ENCODE measurements at regions not wholly inside any gene's neighbourhood (a gene's known extent, or its start where the extent isn't known, plus 50 kb on each side); places are given as distances from the start of the nearest gene placed in this dataset.

- Histone ChIP-seq H3K27ac (no peak overlapping the region), H3K9me3 (no peaks in the 10 kb centered on the region), H3K27me3 (no peaks in the 10 kb centered on the region), H3K4me3 (ENCODE audit: low read depth in 1 of 2, low read length in 1 of 2) (no peak overlapping the region), H3K4me1 (ENCODE audit: control insufficient read depth in 1 of 2, insufficient read depth in 1 of 2, low read depth in 1 of 2, low read length in 1 of 2) (no peaks in the 10 kb centered on the region), H3K36me3 (no peaks in the 10 kb centered on the region)
- TF ChIP-seq, protein P1, sequence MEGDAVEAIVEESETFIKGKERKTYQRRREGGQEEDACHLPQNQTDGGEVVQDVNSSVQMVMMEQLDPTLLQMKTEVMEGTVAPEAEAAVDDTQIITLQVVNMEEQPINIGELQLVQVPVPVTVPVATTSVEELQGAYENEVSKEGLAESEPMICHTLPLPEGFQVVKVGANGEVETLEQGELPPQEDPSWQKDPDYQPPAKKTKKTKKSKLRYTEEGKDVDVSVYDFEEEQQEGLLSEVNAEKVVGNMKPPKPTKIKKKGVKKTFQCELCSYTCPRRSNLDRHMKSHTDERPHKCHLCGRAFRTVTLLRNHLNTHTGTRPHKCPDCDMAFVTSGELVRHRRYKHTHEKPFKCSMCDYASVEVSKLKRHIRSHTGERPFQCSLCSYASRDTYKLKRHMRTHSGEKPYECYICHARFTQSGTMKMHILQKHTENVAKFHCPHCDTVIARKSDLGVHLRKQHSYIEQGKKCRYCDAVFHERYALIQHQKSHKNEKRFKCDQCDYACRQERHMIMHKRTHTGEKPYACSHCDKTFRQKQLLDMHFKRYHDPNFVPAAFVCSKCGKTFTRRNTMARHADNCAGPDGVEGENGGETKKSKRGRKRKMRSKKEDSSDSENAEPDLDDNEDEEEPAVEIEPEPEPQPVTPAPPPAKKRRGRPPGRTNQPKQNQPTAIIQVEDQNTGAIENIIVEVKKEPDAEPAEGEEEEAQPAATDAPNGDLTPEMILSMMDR (IDR thresholded peaks at IDR 0.05): no peak
These were observed 267.1 kb downstream of the REEP3 start for GRCh38 chr10:63788152-63788821.

- Histone ChIP-seq H3K4me3 (ENCODE audit: low read depth in 1 of 2, low read length in 1 of 2) (no peak overlapping the region), H3K4me1 (ENCODE audit: control insufficient read depth in 1 of 2, insufficient read depth in 1 of 2, low read depth in 1 of 2, low read length in 1 of 2) (no peaks in the 10 kb centered on the region), H3K27ac (no peak overlapping the region), H3K36me3 (no peaks in the 10 kb centered on the region), H3K9me3 (no peaks in the 10 kb centered on the region), H3K27me3 (no peaks in the 10 kb centered on the region)
- TF ChIP-seq, protein P1 (IDR thresholded peaks at IDR 0.05): no peak
These were observed 274.1 kb downstream of the REEP3 start for GRCh38 chr10:63795094-63795860.

GRCh38 chr10:63798599-63799498, 277.6 kb downstream of the REEP3 start:
- Histone ChIP-seq H3K9me3 (no peaks in the 10 kb centered on the region), H3K4me3 (ENCODE audit: low read depth in 1 of 2, low read length in 1 of 2) (no peak overlapping the region)

GRCh38 chr10:63799521-63800300, 278.5 kb downstream of the REEP3 start:
- Histone ChIP-seq H3K27ac (no peak overlapping the region), H3K4me3 (ENCODE audit: low read depth in 1 of 2, low read length in 1 of 2) (no peak overlapping the region), H3K36me3 (no peaks in the 10 kb centered on the region), H3K27me3 (no peaks in the 10 kb centered on the region), H3K4me1 (ENCODE audit: control insufficient read depth in 1 of 2, insufficient read depth in 1 of 2, low read depth in 1 of 2, low read length in 1 of 2) (no peaks in the 10 kb centered on the region), H3K9me3 (no peaks in the 10 kb centered on the region)
- TF ChIP-seq, protein P1 (IDR thresholded peaks at IDR 0.05): no peak

More at GRCh38 chr10:63798599-63799498, 277.6 kb downstream of the REEP3 start:
- no peaks in the 10 kb centered on the region for H3K36me3 ChIP-seq
- TF ChIP-seq, protein P1 (IDR thresholded peaks at IDR 0.05): no peak
- H3K4me1 ChIP-seq (ENCODE audit: control insufficient read depth in 1 of 2, insufficient read depth in 1 of 2, low read depth in 1 of 2, low read length in 1 of 2): no peaks in the 10 kb centered on the region
- H3K27ac ChIP-seq: no peak overlapping the region
- no peaks in the 10 kb centered on the region for H3K27me3 ChIP-seq

DNA sequence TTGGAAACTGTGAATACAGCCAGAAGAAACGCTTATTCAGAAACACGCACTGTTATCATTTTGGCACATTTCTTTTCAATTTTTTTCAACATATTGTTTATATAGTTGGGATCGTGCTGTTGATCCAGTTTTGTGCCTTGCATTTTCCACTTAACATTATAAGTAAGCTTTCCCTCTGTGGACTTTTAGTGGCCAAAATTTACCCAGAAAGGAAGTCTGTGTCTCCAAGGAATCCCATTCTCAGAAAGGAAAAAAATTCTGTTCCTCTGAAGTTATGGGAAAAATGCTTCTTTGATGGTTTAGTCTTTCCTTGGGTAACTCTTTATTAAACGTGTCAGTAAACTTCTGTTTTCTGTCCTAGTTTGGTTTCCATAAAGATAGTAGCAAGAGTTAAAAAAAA, 280.0 kb downstream of the REEP3 start:
- no peak overlapping the region for H3K4me3 ChIP-seq (ENCODE audit: low read depth in 1 of 2, low read length in 1 of 2)
- no peaks in the 10 kb centered on the region for H3K4me1 ChIP-seq (ENCODE audit: control insufficient read depth in 1 of 2, insufficient read depth in 1 of 2, low read depth in 1 of 2, low read length in 1 of 2)
- no peak overlapping the region for H3K27ac ChIP-seq
- no peaks in the 10 kb centered on the region for H3K9me3 ChIP-seq
- H3K36me3 ChIP-seq: no peaks in the 10 kb centered on the region
- H3K27me3 ChIP-seq: no peaks in the 10 kb centered on the region
- TF ChIP-seq, protein P1 (IDR thresholded peaks at IDR 0.05): no peak
